ENCODE measurements at regions not wholly inside any gene's neighbourhood (a gene's known extent, or its start where the extent isn't known, plus 50 kb on each side); places are given as distances from the start of the nearest gene placed in this dataset.

DNA sequence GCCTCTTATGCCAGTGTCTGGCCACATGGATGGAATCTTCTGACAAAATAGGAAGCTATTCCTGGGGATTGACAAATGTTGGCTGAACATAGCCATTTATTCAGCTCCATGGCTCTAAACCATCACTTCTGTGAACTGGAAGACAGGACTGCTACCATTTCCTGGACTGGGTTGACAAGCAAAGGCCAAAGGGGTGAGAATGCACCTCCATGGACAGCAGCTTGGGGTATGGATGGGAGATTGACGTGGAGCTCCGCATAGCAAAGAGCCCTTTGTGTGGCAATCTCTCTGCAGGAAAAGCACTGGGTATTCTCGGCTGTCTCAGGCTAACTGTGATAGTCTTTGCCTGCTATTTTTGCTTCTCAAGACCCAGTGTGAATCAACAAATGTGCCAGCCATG is 223.0 kb upstream of the EGLN3 start:
- Histone ChIP-seq H4K20me1 (ENCODE audit: insufficient read depth) (no peaks in the 10 kb centered on the region), H3K4me1 (replicated peaks; ENCODE audit: insufficient read depth) (no peaks in the 10 kb centered on the region), H3K9me3 (ENCODE audit: insufficient read depth, low read depth) (no peaks in the 10 kb centered on the region), H3F3A (ENCODE audit: insufficient read depth, low read depth) (no peaks in the 10 kb centered on the region), H3K36me3 (ENCODE audit: low read depth) (no peaks in the 10 kb centered on the region), H3K4me3 (no peak overlapping the region), H2AFZ (no peak overlapping the region), H3K4me2 (no peak overlapping the region), H3K27ac (no peak overlapping the region), H3K9me2 (ENCODE audit: insufficient read depth) (no peaks in the 10 kb centered on the region), H3K27me3 (ENCODE audit: insufficient read depth, low read depth) (no peaks in the 10 kb centered on the region), H3K79me2 (ENCODE audit: low read depth) (no peaks in the 10 kb centered on the region)
- BruUV-seq (replicated peaks), result no TSS peak
- POLR2A ChIA-PET (ENCODE audit: unreplicated experiment), result no interaction called here
- CTCF ChIA-PET, result no interaction called here
- TF ChIP-seq EZH2 (IDR thresholded peaks at IDR 0.05; ENCODE audit: low read depth), result no peak
- TF ChIP-seq, protein P1, sequence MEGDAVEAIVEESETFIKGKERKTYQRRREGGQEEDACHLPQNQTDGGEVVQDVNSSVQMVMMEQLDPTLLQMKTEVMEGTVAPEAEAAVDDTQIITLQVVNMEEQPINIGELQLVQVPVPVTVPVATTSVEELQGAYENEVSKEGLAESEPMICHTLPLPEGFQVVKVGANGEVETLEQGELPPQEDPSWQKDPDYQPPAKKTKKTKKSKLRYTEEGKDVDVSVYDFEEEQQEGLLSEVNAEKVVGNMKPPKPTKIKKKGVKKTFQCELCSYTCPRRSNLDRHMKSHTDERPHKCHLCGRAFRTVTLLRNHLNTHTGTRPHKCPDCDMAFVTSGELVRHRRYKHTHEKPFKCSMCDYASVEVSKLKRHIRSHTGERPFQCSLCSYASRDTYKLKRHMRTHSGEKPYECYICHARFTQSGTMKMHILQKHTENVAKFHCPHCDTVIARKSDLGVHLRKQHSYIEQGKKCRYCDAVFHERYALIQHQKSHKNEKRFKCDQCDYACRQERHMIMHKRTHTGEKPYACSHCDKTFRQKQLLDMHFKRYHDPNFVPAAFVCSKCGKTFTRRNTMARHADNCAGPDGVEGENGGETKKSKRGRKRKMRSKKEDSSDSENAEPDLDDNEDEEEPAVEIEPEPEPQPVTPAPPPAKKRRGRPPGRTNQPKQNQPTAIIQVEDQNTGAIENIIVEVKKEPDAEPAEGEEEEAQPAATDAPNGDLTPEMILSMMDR (conservative IDR thresholded peaks at IDR 0.05), result no peak
- no peak for DNase-seq
- intact Hi-C loops (cut with micrococcal nuclease; ENCODE audit: unreplicated experiment), result no loop called here

DNA sequence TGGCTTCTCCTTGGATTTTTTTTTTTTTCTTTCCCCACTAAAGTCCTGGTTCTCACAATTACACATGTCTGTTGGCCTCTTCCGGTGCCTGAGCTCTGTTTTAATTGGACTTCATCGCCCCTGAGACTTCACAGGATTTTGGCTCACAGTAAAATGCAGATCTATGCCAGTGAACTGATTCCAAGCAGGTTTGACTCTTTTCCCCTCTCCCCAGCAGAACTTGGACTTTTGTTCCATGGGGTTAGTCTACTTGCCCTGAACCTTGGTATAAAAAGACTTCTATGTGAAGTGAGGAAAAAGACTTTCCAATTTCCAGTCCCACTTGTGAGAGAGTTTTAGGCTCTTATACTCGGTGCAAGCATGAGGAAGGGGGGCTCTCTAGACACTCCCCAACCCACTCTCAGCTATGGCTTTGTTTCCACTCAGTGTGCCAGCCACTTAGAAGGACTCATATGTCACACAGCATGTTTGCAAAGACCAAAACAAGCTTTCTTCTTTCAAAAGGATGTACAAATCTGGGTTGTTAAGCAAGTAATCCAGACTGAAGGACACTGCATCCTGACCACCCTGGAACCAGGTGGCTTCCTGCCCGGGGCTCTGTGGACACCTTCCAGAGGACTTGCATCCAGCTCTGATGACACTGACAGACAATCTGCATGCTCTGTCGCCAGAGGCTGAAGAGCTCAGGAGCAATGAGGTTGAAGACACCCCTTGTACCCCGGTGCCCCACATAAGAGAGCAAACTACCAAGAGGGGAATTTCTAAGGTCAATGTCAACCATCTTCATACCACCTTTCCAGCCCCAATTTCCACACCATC is 221.9 kb upstream of the EGLN3 start:
- no TSS peak for BruUV-seq (replicated peaks)
- H3K4me2 ChIP-seq, result no peak overlapping the region
- H3K79me2 ChIP-seq (ENCODE audit: low read depth), result no peaks in the 10 kb centered on the region
- H3K4me3 ChIP-seq, result no peak overlapping the region
- H3F3A ChIP-seq (ENCODE audit: insufficient read depth, low read depth), result no peaks in the 10 kb centered on the region
- POLR2A ChIA-PET (ENCODE audit: unreplicated experiment), result interaction anchor here (0.6 kb wide), 1 partner anchor 1426 kb away, joined by 5 read pairs; no protein-coding TSS in a partner anchor
- H3K4me1 ChIP-seq (replicated peaks; ENCODE audit: insufficient read depth), result no peaks in the 10 kb centered on the region
- no peak overlapping the region for H3K27ac ChIP-seq
- intact Hi-C loops (cut with micrococcal nuclease; ENCODE audit: unreplicated experiment), result no loop called here
- CTCF ChIA-PET, result no interaction called here
- no peak overlapping the region for H2AFZ ChIP-seq
- DNase-seq, result no peak
- H4K20me1 ChIP-seq (ENCODE audit: insufficient read depth), result no peaks in the 10 kb centered on the region
- H3K9me2 ChIP-seq (ENCODE audit: insufficient read depth), result no peaks in the 10 kb centered on the region
- no peak for TF ChIP-seq EZH2 (IDR thresholded peaks at IDR 0.05; ENCODE audit: low read depth)
- TF ChIP-seq, protein P1 (conservative IDR thresholded peaks at IDR 0.05), result no peak
- H3K9me3 ChIP-seq (ENCODE audit: insufficient read depth, low read depth), result no peaks in the 10 kb centered on the region
- no peaks in the 10 kb centered on the region for H3K36me3 ChIP-seq (ENCODE audit: low read depth)
- no peaks in the 10 kb centered on the region for H3K27me3 ChIP-seq (ENCODE audit: insufficient read depth, low read depth)

DNA sequence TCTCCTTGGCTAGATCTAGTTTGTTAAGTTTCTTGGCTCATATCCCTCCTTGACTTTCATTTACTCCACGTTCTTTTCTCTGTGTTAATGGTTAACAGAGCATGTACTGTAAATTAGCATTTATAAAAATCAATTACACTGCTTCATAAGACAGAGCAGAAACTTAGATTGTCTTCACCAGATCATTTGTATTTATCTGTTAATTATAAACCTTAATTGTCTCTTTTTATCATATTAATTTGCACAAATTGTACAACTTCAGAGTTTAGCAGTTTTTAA is 221.2 kb upstream of the EGLN3 start:
- Histone ChIP-seq H3F3A (ENCODE audit: insufficient read depth, low read depth) (no peaks in the 10 kb centered on the region), H3K27ac (no peak overlapping the region), H3K4me3 (no peak overlapping the region), H4K20me1 (ENCODE audit: insufficient read depth) (no peaks in the 10 kb centered on the region), H3K36me3 (ENCODE audit: low read depth) (no peaks in the 10 kb centered on the region), H3K79me2 (ENCODE audit: low read depth) (no peaks in the 10 kb centered on the region), H3K9me3 (ENCODE audit: insufficient read depth, low read depth) (no peaks in the 10 kb centered on the region), H3K4me1 (replicated peaks; ENCODE audit: insufficient read depth) (no peaks in the 10 kb centered on the region), H3K27me3 (ENCODE audit: insufficient read depth, low read depth) (no peaks in the 10 kb centered on the region), H2AFZ (no peak overlapping the region), H3K9me2 (ENCODE audit: insufficient read depth) (no peaks in the 10 kb centered on the region), H3K4me2 (no peak overlapping the region)
- no peak for DNase-seq
- CTCF ChIA-PET, result no interaction called here
- TF ChIP-seq EZH2 (IDR thresholded peaks at IDR 0.05; ENCODE audit: low read depth), result no peak
- TF ChIP-seq, protein P1 (conservative IDR thresholded peaks at IDR 0.05), result no peak
- BruUV-seq (replicated peaks), result no TSS peak
- intact Hi-C loops (cut with micrococcal nuclease; ENCODE audit: unreplicated experiment), result no loop called here
- POLR2A ChIA-PET (ENCODE audit: unreplicated experiment), result interaction anchor here (0.6 kb wide), 1 partner anchor 1426 kb away, joined by 5 read pairs; no protein-coding TSS in a partner anchor
